ENCODE measurements at regions not wholly inside any gene's neighbourhood (a gene's known extent, or its start where the extent isn't known, plus 50 kb on each side); places are given as distances from the start of the nearest gene placed in this dataset.

DNA sequence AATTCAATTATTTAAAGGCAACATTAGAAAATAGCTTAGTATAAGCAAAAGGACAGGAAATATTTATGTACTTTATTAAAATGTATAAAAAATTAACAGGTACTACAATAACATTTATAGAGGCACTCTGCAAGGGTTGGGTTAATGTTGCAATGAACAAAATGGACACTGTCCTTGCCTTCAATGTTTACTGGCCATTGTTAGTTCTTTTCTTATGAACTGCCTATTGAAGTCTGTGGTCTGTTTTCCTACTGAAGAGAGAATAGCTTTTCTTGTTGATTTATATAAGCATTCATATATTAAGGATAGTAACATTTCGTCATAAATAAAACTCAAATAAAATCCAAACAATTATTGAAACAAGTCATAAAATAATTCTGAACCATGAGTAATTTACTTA is 135.3 kb upstream of the BEND6 start:
- no peak for TF ChIP-seq CTCF (IDR thresholded peaks at IDR 0.05; ENCODE audit: low read length)
- TF ChIP-seq EZH2 (IDR thresholded peaks at IDR 0.05; ENCODE audit: borderline replicate concordance, low read length) = no peak

Measured in OCI-LY1 (cell line).